DOHH2 (cell line): ENCODE measurements at regions not wholly inside any gene's neighbourhood (a gene's known extent, or its start where the extent isn't known, plus 50 kb on each side); places are given as distances from the start of the nearest gene placed in this dataset.

ENCODE experiments used
- H3F3A ChIP-seq: fragments of 200-600 bp; sonication (generic), shearing (Covaris generic); 2 replicates; pipeline ENCODE4 v1.6.0; 2016; ENCODE audit warnings: antibody characterized with exemption, mild to moderate bottlenecking; ENCODE audit not compliant: control insufficient read depth, insufficient read depth
- H3K27ac ChIP-seq: fragments of 200-600 bp; sonication (generic); 2 replicates; pipeline ENCODE4 v1.5.1; 2014; ENCODE audit warnings: low read depth, mild to moderate bottlenecking, low read length, moderate library complexity
- H3K27me3 ChIP-seq: fragments of 200-600 bp; sonication (generic); 2 replicates; pipeline ENCODE4 v1.6.1; 2014; ENCODE audit warnings: mild to moderate bottlenecking, low read length, mixed read lengths; ENCODE audit not compliant: control insufficient read depth
- H3K36me3 ChIP-seq: fragments of 200-600 bp; sonication (generic); 2 replicates; pipeline ENCODE4 v1.6.1; 2014; ENCODE audit warnings: mild to moderate bottlenecking, low read length, moderate library complexity, mixed read lengths; ENCODE audit not compliant: control insufficient read depth
- H3K4me1 ChIP-seq: fragments of 200-600 bp; sonication (generic); 2 replicates; pipeline ENCODE4 v1.6.1; 2014; ENCODE audit warnings: mild to moderate bottlenecking, low read length, mixed read lengths; ENCODE audit not compliant: control insufficient read depth
- H3K4me2 ChIP-seq: fragments of 200-600 bp; sonication (generic); 2 replicates; pipeline ENCODE4 v1.6.0; 2014; ENCODE audit warnings: mild to moderate bottlenecking, low read length, moderate library complexity
- H3K4me3 ChIP-seq: fragments of 200-600 bp; sonication (generic); 2 replicates; pipeline ENCODE4 v1.5.1; 2014; ENCODE audit warnings: mild to moderate bottlenecking, low read length, mixed read lengths
- H3K79me2 ChIP-seq: fragments of 200-600 bp; sonication (generic); 2 replicates; pipeline ENCODE4 v1.6.1; 2014; ENCODE audit warnings: mild to moderate bottlenecking, low read length, mixed read lengths; ENCODE audit not compliant: control insufficient read depth
- H3K9me2 ChIP-seq: fragments of 200-600 bp; sonication (generic); replicated peaks from 2 replicates; pipeline ENCODE4 v1.6.1; 2014; ENCODE audit warnings: mild to moderate bottlenecking, low read length, mixed read lengths; ENCODE audit not compliant: control insufficient read depth
- H3K9me3 ChIP-seq: fragments of 200-600 bp; sonication (generic); 2 replicates; pipeline ENCODE4 v1.6.1; 2014; ENCODE audit warnings: antibody characterized with exemption, low read length, mixed read lengths; ENCODE audit not compliant: control insufficient read depth, insufficient read depth
- H4K20me1 ChIP-seq: fragments of 200-600 bp; sonication (generic); 2 replicates; pipeline ENCODE4 v1.6.0; 2014; ENCODE audit warnings: low read depth, mild to moderate bottlenecking, antibody characterized with exemption, low read length, moderate library complexity; ENCODE audit not compliant: control insufficient read depth, insufficient read depth
- EZH2phosphoT487 ChIP-seq: fragments of 200-600 bp; sonication (generic); IDR thresholded peaks from 2 replicates; pipeline ENCODE4 v1.6.1; 2017; ENCODE audit warnings: borderline replicate concordance, mild to moderate bottlenecking, antibody characterized with exemption, low read length, moderate library complexity, mixed read lengths
- TF ChIP-seq, protein P1 (sequence below): fragments of 200-600 bp; sonication (generic); IDR thresholded peaks from one replicate; pipeline ENCODE4 v1.5.1; 2014; ENCODE audit warnings: antibody characterized with exemption, mild to moderate bottlenecking, low read depth, low read length; ENCODE audit not compliant: poor library complexity, severe bottlenecking

DNA sequence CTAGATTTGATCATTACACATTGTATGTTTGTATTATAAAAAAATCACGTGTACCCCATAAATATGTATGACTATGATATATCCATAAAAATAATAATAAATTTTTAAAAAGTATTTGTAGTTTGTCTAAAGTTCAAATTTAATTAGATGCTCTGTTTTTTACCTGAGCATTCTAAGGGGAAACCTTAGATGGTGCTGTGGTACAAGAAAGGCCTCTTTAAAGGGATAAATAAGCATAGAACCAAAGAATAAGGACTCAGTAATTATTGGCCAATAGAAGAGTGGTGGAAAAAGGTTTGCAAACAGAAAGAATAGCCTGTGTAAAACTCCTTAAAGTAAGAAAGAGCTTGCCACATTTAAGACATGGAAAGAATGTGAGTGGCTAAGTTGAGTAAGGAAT lies 580.1 kb upstream of the SEL1L start:
- Histone ChIP-seq H3K36me3 (no peaks in the 10 kb centered on the region), H3K4me1 (no peaks in the 10 kb centered on the region), H3F3A (no peaks in the 10 kb centered on the region), H3K27ac (no peak overlapping the region), H3K4me2 (no peak overlapping the region), H3K9me2 (no peaks in the 10 kb centered on the region), H4K20me1 (no peaks in the 10 kb centered on the region), H3K27me3 (no peaks in the 10 kb centered on the region), H3K79me2 (no peaks in the 10 kb centered on the region), H3K9me3 (no peaks in the 10 kb centered on the region), H3K4me3 (no peak overlapping the region)
- TF ChIP-seq, protein P1, sequence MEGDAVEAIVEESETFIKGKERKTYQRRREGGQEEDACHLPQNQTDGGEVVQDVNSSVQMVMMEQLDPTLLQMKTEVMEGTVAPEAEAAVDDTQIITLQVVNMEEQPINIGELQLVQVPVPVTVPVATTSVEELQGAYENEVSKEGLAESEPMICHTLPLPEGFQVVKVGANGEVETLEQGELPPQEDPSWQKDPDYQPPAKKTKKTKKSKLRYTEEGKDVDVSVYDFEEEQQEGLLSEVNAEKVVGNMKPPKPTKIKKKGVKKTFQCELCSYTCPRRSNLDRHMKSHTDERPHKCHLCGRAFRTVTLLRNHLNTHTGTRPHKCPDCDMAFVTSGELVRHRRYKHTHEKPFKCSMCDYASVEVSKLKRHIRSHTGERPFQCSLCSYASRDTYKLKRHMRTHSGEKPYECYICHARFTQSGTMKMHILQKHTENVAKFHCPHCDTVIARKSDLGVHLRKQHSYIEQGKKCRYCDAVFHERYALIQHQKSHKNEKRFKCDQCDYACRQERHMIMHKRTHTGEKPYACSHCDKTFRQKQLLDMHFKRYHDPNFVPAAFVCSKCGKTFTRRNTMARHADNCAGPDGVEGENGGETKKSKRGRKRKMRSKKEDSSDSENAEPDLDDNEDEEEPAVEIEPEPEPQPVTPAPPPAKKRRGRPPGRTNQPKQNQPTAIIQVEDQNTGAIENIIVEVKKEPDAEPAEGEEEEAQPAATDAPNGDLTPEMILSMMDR: no peak
- TF ChIP-seq EZH2phosphoT487: no peak

DNA sequence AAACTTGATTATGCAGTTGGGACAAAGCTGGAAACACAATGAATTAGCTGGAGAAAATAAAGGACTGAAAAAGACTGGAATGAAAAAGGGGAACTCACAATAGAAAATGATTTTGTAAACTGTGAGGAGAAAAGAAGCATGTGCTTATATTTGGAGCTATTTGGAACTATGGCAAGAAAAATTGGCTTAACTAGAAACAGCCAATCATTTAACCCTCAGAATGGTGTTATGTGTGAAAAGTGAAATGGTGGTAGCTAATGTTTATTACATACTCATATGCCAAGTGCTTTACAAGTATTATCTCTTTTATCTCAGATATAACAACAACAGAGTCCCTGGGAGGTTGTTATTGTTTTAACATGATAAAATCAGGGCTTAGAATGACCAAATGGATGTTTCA lies 583.1 kb upstream of the SEL1L start:
- no peaks in the 10 kb centered on the region for H4K20me1 ChIP-seq
- no peaks in the 10 kb centered on the region for H3F3A ChIP-seq
- no peak overlapping the region for H3K4me3 ChIP-seq
- no peak overlapping the region for H3K4me2 ChIP-seq
- no peak overlapping the region for H3K27ac ChIP-seq
- TF ChIP-seq EZH2phosphoT487: no peak
- TF ChIP-seq, protein P1: no peak
- no peaks in the 10 kb centered on the region for H3K9me3 ChIP-seq
- no peaks in the 10 kb centered on the region for H3K27me3 ChIP-seq
- no peaks in the 10 kb centered on the region for H3K4me1 ChIP-seq
- no peaks in the 10 kb centered on the region for H3K9me2 ChIP-seq
- H3K79me2 ChIP-seq: no peaks in the 10 kb centered on the region
- H3K36me3 ChIP-seq: no peaks in the 10 kb centered on the region

DNA sequence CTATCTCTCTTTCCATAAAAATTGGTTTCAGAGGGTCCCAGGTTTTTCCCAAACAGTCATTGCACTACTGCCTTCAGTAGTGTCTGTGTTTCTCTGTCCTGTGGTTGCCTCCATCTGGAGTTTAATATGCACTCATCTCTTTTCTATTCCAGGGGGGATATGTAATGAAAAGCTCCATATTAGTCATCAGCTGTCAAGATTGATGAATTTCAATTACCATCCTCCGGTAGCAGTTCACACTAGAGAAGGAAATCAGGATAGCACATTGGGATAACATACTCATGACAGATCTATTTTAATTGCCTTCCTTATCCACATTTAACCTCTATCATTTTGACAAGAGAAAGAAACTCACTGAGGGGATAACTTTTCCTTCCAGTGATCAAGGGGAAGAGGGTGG lies 589.0 kb upstream of the SEL1L start:
- Histone ChIP-seq H3K9me3 (no peaks in the 10 kb centered on the region), H3K4me2 (no peak overlapping the region), H3K27me3 (no peaks in the 10 kb centered on the region), H3K9me2 (no peaks in the 10 kb centered on the region), H3K4me1 (no peaks in the 10 kb centered on the region), H3K4me3 (no peak overlapping the region), H3K36me3 (no peaks in the 10 kb centered on the region), H4K20me1 (no peaks in the 10 kb centered on the region), H3K27ac (no peak overlapping the region), H3F3A (no peaks in the 10 kb centered on the region), H3K79me2 (no peaks in the 10 kb centered on the region)
- TF ChIP-seq, protein P1: no peak

DNA sequence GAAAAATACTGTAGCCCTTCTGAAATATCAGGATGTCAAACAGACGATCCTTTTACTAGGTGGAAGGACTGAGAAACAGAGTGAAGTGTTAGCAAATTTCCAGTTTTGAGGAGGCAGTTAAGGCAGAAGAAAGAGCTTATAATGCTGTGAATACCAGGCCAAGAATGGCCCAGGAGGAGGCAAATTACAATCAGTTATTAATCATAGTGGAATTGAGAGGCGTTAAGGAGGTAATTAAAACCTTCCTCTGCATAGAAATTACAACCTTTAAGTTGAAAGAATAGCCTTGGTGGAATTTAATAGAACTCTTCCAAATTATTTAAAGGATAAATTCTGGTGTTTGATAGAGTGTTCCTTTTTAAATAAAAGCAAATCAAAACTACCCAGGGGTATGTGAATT lies 590.9 kb upstream of the SEL1L start:
- no peaks in the 10 kb centered on the region for H3K4me1 ChIP-seq
- no peaks in the 10 kb centered on the region for H3K9me3 ChIP-seq
- H3F3A ChIP-seq: no peaks in the 10 kb centered on the region
- H3K27me3 ChIP-seq: no peaks in the 10 kb centered on the region
- no peaks in the 10 kb centered on the region for H3K79me2 ChIP-seq
- H4K20me1 ChIP-seq: no peaks in the 10 kb centered on the region
- TF ChIP-seq, protein P1: no peak
- no peak for TF ChIP-seq EZH2phosphoT487
- no peaks in the 10 kb centered on the region for H3K9me2 ChIP-seq
- no peak overlapping the region for H3K4me2 ChIP-seq
- no peak overlapping the region for H3K4me3 ChIP-seq
- H3K27ac ChIP-seq: no peak overlapping the region
- H3K36me3 ChIP-seq: no peaks in the 10 kb centered on the region
